T-helper 1 cell treated with Interleukin-12 subunit alpha and Interleukin-12 subunit beta and Interleukin-4 antibody, amounts not matched to agents 30 μg/mL and 1 μg/mL, for 36 hours (primary cell): ENCODE measurements at regions not wholly inside any gene's neighbourhood (a gene's known extent, or its start where the extent isn't known, plus 50 kb on each side); places are given as distances from the start of the nearest gene placed in this dataset.

Experiments
- H3K27ac Mint-ChIP-seq: one replicate; pipeline ENCODE4 v1.8.0; 2021; ENCODE audit warnings: mild to moderate bottlenecking, mixed read lengths
- H3K27me3 Mint-ChIP-seq: one replicate; pipeline ENCODE4 v1.8.0; 2021; ENCODE audit warnings: low read depth, mixed read lengths
- H3K36me3 Mint-ChIP-seq: one replicate; pipeline ENCODE4 v1.8.0; 2021; ENCODE audit warnings: low read depth, mixed read lengths
- H3K4me1 Mint-ChIP-seq: one replicate; pipeline ENCODE4 v1.8.0; 2021; ENCODE audit warnings: low read depth, mixed read lengths
- H3K4me3 Mint-ChIP-seq: one replicate; pipeline ENCODE4 v1.8.0; 2021; ENCODE audit warnings: mild to moderate bottlenecking, moderate library complexity, mixed read lengths
- H3K9me3 Mint-ChIP-seq: one replicate; pipeline ENCODE4 v1.8.0; 2021; ENCODE audit warnings: mixed read lengths

DNA sequence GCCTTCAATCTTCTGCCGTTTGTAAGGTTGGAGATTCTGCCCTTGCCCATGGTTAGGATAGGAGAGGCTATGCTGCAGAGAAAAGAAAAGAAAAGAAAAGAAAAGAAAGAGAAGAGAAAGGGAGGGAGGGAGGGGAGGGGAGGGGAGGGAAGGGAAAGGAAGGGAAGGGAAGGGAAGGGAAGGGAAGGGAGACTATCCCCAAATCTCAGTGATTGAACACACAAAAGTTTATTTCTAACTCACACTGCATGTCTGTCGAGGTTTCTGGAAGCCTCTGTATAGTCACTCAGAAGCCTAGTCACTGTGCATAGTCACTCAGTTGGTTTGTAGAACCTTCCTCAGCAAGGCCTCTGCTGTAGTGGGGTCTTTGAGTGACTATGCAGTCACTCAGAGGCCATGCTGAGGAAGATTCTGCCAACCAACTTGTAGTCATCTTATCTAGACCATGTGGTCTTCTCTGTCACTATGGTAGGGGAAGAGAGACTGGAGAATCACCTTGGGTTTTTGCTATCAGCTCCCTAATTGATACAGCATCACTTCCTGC is 52.3 kb upstream of the ABCC9 start:
- Mint-ChIP-seq H3K27me3 (no peaks in the 10 kb centered on the region), H3K9me3 (peaks cover 3% of the 10 kb centered on the region), H3K4me3 (no peak overlapping the region), H3K4me1 (peaks cover 7% of the 10 kb centered on the region), H3K27ac (no peak overlapping the region), H3K36me3 (no peaks in the 10 kb centered on the region)

DNA sequence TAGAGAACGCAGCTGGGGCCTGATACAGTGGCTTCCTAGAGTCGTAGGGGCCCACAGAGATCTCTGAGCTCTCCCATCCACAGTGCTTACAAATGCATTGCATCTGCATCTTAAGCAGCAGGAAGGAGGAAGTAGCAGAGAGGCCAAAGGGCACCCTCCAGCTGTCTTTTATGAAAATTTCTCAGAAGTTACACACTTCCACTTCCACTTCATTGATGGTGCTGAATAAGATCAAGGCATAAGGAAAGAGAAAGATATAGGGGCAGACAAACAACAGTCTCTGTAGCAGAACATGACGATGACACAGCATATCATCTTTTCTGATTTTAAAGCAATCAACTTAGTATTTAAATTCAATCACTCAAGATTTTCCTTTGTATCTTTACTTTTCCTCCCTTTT is 51.6 kb upstream of the ABCC9 start:
- Mint-ChIP-seq H3K27me3 (no peaks in the 10 kb centered on the region), H3K27ac (peak overlapping the region; percentile 21), H3K4me1 (peaks cover 7% of the 10 kb centered on the region), H3K36me3 (no peaks in the 10 kb centered on the region), H3K4me3 (no peak overlapping the region), H3K9me3 (peaks cover 3% of the 10 kb centered on the region)

DNA sequence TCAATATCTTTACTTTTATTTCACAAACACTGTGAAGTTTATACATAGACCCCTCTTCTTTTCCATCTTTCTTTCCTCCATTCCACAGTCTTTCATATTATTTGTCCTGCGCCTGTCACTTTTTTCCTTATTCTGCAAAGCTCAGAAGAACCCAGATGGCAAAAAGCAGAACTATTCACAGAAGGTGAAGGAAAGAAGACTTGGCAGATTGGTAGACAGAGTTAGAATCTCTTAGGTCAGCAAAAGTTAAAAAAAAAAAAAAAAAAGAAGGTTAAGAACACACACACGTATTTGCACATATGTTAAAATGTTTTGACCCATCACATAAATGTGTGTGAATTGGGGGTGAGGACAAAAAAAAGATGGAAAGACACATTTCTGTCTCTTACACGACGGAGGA is 50.3 kb upstream of the ABCC9 start:
- H3K27me3 Mint-ChIP-seq = no peaks in the 10 kb centered on the region
- no peaks in the 10 kb centered on the region for H3K36me3 Mint-ChIP-seq
- H3K4me1 Mint-ChIP-seq = peaks cover 7% of the 10 kb centered on the region
- H3K4me3 Mint-ChIP-seq = no peak overlapping the region
- H3K9me3 Mint-ChIP-seq = peaks cover 3% of the 10 kb centered on the region
- no peak overlapping the region for H3K27ac Mint-ChIP-seq
